H1 (cell line): ENCODE measurements at regions not wholly inside any gene's neighbourhood (a gene's known extent, or its start where the extent isn't known, plus 50 kb on each side); places are given as distances from the start of the nearest gene placed in this dataset.

Source experiments
- CTCF ChIA-PET: fragments of 300-600 bp; sonication (Branson Sonifier 250); formaldehyde crosslinking; loops from one replicate; lab custom pipeline; 2021; ENCODE audit not compliant: partially characterized antibody; lab: Charles Lee
- POLR2A ChIA-PET: fragments of 300-600 bp; sonication (Branson Sonifier 250); formaldehyde crosslinking; loops from one replicate; lab custom pipeline; 2021; ENCODE audit warnings: inconsistent platforms; ENCODE audit not compliant: partially characterized antibody; lab: Charles Lee
- DNase-seq, 2 experiments: peaks; one replicate each; pipeline versions ENCODE4 v3.0.0 to v3.0.0-alpha.2; 2010 to 2022; ENCODE audit warnings: low spot score in 2 of 2, low read depth in 1 of 2, mixed read lengths in 1 of 2
- FAIRE-seq: peaks from 2 replicates; lab custom pipeline; 2011; peaks lifted over from hg19 to GRCh38; lab: Jason Lieb, UNC
- H2AFZ ChIP-seq: 2 replicates; pipeline ENCODE4 v1.8.1; 2012; ENCODE audit warnings: low read length, inconsistent platforms
- H2AK5ac ChIP-seq: 2 replicates; pipeline ENCODE4 v1.6.1; 2013; ENCODE audit warnings: low read depth, low read length
- H2BK120ac ChIP-seq: replicated peaks from 2 replicates; pipeline ENCODE3; 2013; ENCODE audit warnings: low read depth, low read length, inconsistent platforms
- H2BK12ac ChIP-seq: 2 replicates; pipeline ENCODE4 v1.6.1; 2013; ENCODE audit warnings: low read depth, low read length
- H2BK15ac ChIP-seq: 2 replicates; pipeline ENCODE4 v1.6.1; 2013; ENCODE audit warnings: low read length
- H2BK20ac ChIP-seq: 2 replicates; pipeline ENCODE4 v1.6.1; 2013; ENCODE audit warnings: low read length
- H2BK5ac ChIP-seq: 2 replicates; pipeline ENCODE4 v1.6.1; 2013; ENCODE audit warnings: low read depth, low read length
- H3K14ac ChIP-seq: 2 replicates; pipeline ENCODE4 v1.6.1; 2013; ENCODE audit warnings: inconsistent platforms; ENCODE audit not compliant: insufficient read length
- H3K18ac ChIP-seq: 2 replicates; pipeline ENCODE4 v1.6.1; 2013; ENCODE audit warnings: low read length; ENCODE audit errors: extremely low read depth
- H3K23ac ChIP-seq: 2 replicates; pipeline ENCODE4 v1.6.1; 2013; ENCODE audit warnings: inconsistent platforms; ENCODE audit not compliant: insufficient read length
- H3K23me2 ChIP-seq: 2 replicates; pipeline ENCODE4 v1.6.1; 2013; ENCODE audit warnings: low read depth, low read length
- H3K27ac ChIP-seq: 2 replicates; pipeline ENCODE4 v1.6.1; 2011; ENCODE audit warnings: low read depth, low read length, inconsistent platforms
- H3K27me3 ChIP-seq, 4 experiments: replicated peaks in 1 of 4; 1 replicate in 1 of 4; 2 replicates in 3 of 4; pipeline versions ENCODE4 v1.6.1 to v1.8.1; 2011 to 2013; ENCODE audit warnings: low read length in 3 of 4, mild to moderate bottlenecking in 3 of 4, inconsistent platforms in 2 of 4, mixed read lengths in 2 of 4, moderate library complexity in 1 of 4; ENCODE audit not compliant: control insufficient read depth in 3 of 4, insufficient read depth in 3 of 4; ENCODE audit errors: extremely low read depth in 1 of 4
- H3K36me3 ChIP-seq, 4 experiments: 2 replicates each; pipeline versions ENCODE4 v1.6.1 to v1.8.1; 2011 to 2013; ENCODE audit warnings: mild to moderate bottlenecking in 4 of 4, low read length in 3 of 4, moderate library complexity in 2 of 4, control low read depth in 1 of 4, inconsistent platforms in 1 of 4; ENCODE audit not compliant: insufficient read depth in 4 of 4, control insufficient read depth in 2 of 4
- H3K4ac ChIP-seq: replicated peaks from 2 replicates; pipeline ENCODE3; 2013; ENCODE audit warnings: low read length, low read depth, mixed read lengths, inconsistent platforms; ENCODE audit not compliant: insufficient read length
- H3K4me1 ChIP-seq, 4 experiments: replicated peaks in 1 of 4; 1 replicate in 1 of 4; 2 replicates in 3 of 4; pipeline versions ENCODE4 v1.6.1 to v1.8.1; 2011 to 2013; ENCODE audit warnings: low read length in 3 of 4, inconsistent platforms in 2 of 4, mixed read lengths in 1 of 4; ENCODE audit not compliant: insufficient read depth in 4 of 4, control insufficient read depth in 3 of 4
- H3K4me2 ChIP-seq, 2 experiments: 2 replicates each; pipeline versions ENCODE4 v1.6.1 to v1.8.1; 2011 to 2013; ENCODE audit warnings: low read depth in 2 of 2, low read length in 2 of 2, control low read depth in 1 of 2, inconsistent platforms in 1 of 2, mild to moderate bottlenecking in 1 of 2; ENCODE audit not compliant: insufficient read depth in 1 of 2
- H3K4me3 ChIP-seq, 4 experiments: fragments of 200-600, 300-600 bp in 1 of 4; sonication (generic), shearing (Covaris generic), sonication (Bioruptor Twin) in 1 of 4; 2 replicates each; pipeline versions ENCODE4 v1.5.1 to v1.8.1; 2011 to 2016; ENCODE audit warnings: low read length in 4 of 4, low read depth in 3 of 4, control low read depth in 2 of 4, inconsistent platforms in 2 of 4, mild to moderate bottlenecking in 2 of 4, mixed read lengths in 1 of 4, moderate library complexity in 1 of 4; ENCODE audit not compliant: insufficient read depth in 2 of 4; ENCODE audit errors: extremely low read depth in 1 of 4
- H3K56ac ChIP-seq: replicated peaks from 2 replicates; pipeline ENCODE3; 2013; ENCODE audit warnings: low read depth, mild to moderate bottlenecking, mixed read lengths, low read length, inconsistent platforms; ENCODE audit not compliant: insufficient read length
- H3K79me1 ChIP-seq: 2 replicates; pipeline ENCODE4 v1.6.1; 2013; ENCODE audit warnings: low read depth, low read length, control low read depth
- H3K79me2 ChIP-seq, 2 experiments: 2 replicates each; pipeline versions ENCODE4 v1.6.1 to v1.8.1; 2012 to 2013; ENCODE audit warnings: low read length in 2 of 2, mild to moderate bottlenecking in 2 of 2, inconsistent platforms in 1 of 2; ENCODE audit not compliant: insufficient read depth in 2 of 2, control insufficient read depth in 1 of 2
- H3K9ac ChIP-seq, 4 experiments: replicated peaks in 1 of 4; 1 replicate in 1 of 4; 2 replicates in 3 of 4; pipeline versions ENCODE4 v1.6.1 to v1.8.1; 2011 to 2013; ENCODE audit warnings: low read depth in 3 of 4, low read length in 3 of 4, control low read depth in 2 of 4, mild to moderate bottlenecking in 2 of 4, moderate library complexity in 2 of 4, inconsistent platforms in 1 of 4; ENCODE audit errors: extremely low read depth in 1 of 4
- H3K9me3 ChIP-seq, 2 experiments: 2 replicates each; pipeline versions ENCODE4 v1.6.1 to v1.8.1; 2012 to 2013; ENCODE audit warnings: mild to moderate bottlenecking in 2 of 2, moderate library complexity in 2 of 2, control low read depth in 1 of 2, inconsistent platforms in 1 of 2, low read depth in 1 of 2, low read length in 1 of 2, mixed read lengths in 1 of 2; ENCODE audit not compliant: insufficient read depth in 2 of 2
- H4K20me1 ChIP-seq, 2 experiments: replicated peaks in 1 of 2; 2 replicates each; pipeline versions ENCODE3 to v1.8.1; 2011 to 2013; ENCODE audit warnings: inconsistent platforms in 2 of 2, low read length in 2 of 2, mild to moderate bottlenecking in 1 of 2; ENCODE audit not compliant: insufficient read depth in 2 of 2, control insufficient read depth in 1 of 2
- H4K5ac ChIP-seq: 2 replicates; pipeline ENCODE4 v1.6.1; 2013; ENCODE audit warnings: low read length, low read depth, mixed read lengths, inconsistent platforms; ENCODE audit not compliant: insufficient read length
- H4K8ac ChIP-seq: 2 replicates; pipeline ENCODE4 v1.8.0; 2013; ENCODE audit warnings: mild to moderate bottlenecking, moderate library complexity, low read length, inconsistent platforms; ENCODE audit not compliant: insufficient read depth; ENCODE audit errors: extremely low read depth
- H4K91ac ChIP-seq: replicated peaks from 2 replicates; pipeline ENCODE3; 2013; ENCODE audit warnings: low read length, mixed read lengths, inconsistent platforms; ENCODE audit not compliant: insufficient read length
- BCL11A ChIP-seq, 2 experiments: IDR thresholded peaks; one replicate each; pipeline ENCODE4 v1.6.1; 2011; ENCODE audit warnings: low read depth in 2 of 2, low read length in 2 of 2, mild to moderate bottlenecking in 2 of 2
- CBX8 ChIP-seq: fragments of 300-800, 300-1000 bp; sonication (generic); IDR thresholded peaks from 2 replicates; pipeline ENCODE4 v1.7.1; 2016; ENCODE audit warnings: low read depth, low read length, borderline replicate concordance
- CTCF ChIP-seq, 3 experiments: IDR thresholded peaks; 1 replicate in 2 of 3; 2 replicates in 1 of 3; pipeline versions ENCODE4 v1.5.1 to v1.6.1; 2011; ENCODE audit warnings: low read length in 3 of 3, mild to moderate bottlenecking in 3 of 3, inconsistent platforms in 2 of 3, low read depth in 1 of 3, moderate library complexity in 1 of 3; ENCODE audit not compliant: insufficient read depth in 1 of 3; ENCODE audit errors: control extremely low read depth in 1 of 3
- EZH2 ChIP-seq: fragments of 200-600 bp; sonication (generic); IDR thresholded peaks from 2 replicates; pipeline ENCODE4 v1.7.1; 2012; ENCODE audit warnings: low read depth, mild to moderate bottlenecking, moderate library complexity, low read length, inconsistent platforms; ENCODE audit not compliant: severe bottlenecking
- KDM5A ChIP-seq: fragments of 200-600 bp; IDR thresholded peaks from 2 replicates; pipeline ENCODE4 v1.7.1; 2012; ENCODE audit warnings: mild to moderate bottlenecking, low read length, inconsistent platforms, mixed read lengths
- MAFK ChIP-seq: IDR thresholded peaks from 2 replicates; pipeline ENCODE4 v1.6.1; 2012; ENCODE audit warnings: low read depth, mild to moderate bottlenecking, improper control_type of control experiment, low read length
- NRF1 ChIP-seq: IDR thresholded peaks from 2 replicates; pipeline ENCODE4 v1.6.1; 2011; ENCODE audit warnings: mild to moderate bottlenecking, low read depth, low read length, improper control_type of control experiment
- PHF8 ChIP-seq: fragments of 200-600 bp; sonication (generic); conservative IDR thresholded peaks from 2 replicates; pipeline ENCODE4 v1.7.1; 2012; ENCODE audit warnings: low read depth, mild to moderate bottlenecking, inconsistent platforms, low read length, moderate library complexity
- POLR2A ChIP-seq, 2 experiments: IDR thresholded peaks; 1 replicate in 1 of 2; 2 replicates in 1 of 2; pipeline ENCODE4 v1.6.1; 2011; ENCODE audit warnings: low read depth in 2 of 2, low read length in 2 of 2, mild to moderate bottlenecking in 2 of 2; ENCODE audit errors: control extremely low read depth in 1 of 2
- RXRA ChIP-seq: IDR thresholded peaks from 2 replicates; pipeline ENCODE4 v1.6.1; 2011; ENCODE audit warnings: low read depth, mild to moderate bottlenecking, low read length, moderate library complexity; ENCODE audit not compliant: insufficient read depth
- SIX5 ChIP-seq: IDR thresholded peaks from 2 replicates; pipeline ENCODE4 v1.6.1; 2011; ENCODE audit warnings: mild to moderate bottlenecking, low read depth, low read length
- TEAD4 ChIP-seq: IDR thresholded peaks from 2 replicates; pipeline ENCODE4 v1.6.1; 2012; ENCODE audit warnings: low read depth, low read length, inconsistent platforms, mixed read lengths
- ZNF274 ChIP-seq: IDR thresholded peaks from 2 replicates; pipeline ENCODE4 v1.7.0; 2012; ENCODE audit warnings: low read length, borderline replicate concordance; ENCODE audit errors: extremely low read depth
- WGBS, 2 experiments: shearing (Covaris generic) in 1 of 2; methylation state at CpG; one replicate each; pipeline versions ENCODE4 v1.1.6 to v1.1.7; 2013 to 2015; ENCODE audit warnings: low lambda C conversion rate in 2 of 2, mixed read lengths in 2 of 2, inconsistent platforms in 1 of 2, low coverage in 1 of 2, missing lambda C conversion rate in 1 of 2; ENCODE audit not compliant: insufficient replicate concordance in 2 of 2, insufficient coverage in 1 of 2, insufficient read length in 1 of 2; ENCODE audit errors: extremely low coverage in 1 of 2, missing lambda C conversion rate in 1 of 2; 5-methylcytosine and 5-hydroxymethylcytosine counted together

- H3K79me2 ChIP-seq = no peaks in the 10 kb centered on the region
- no peak overlapping the region for H2BK12ac ChIP-seq
- H3K4me1 ChIP-seq = peaks cover 0 to 14% (median 7%) of the 10 kb centered on the region in 4 experiments; a peak in 3 of 7 replicates
- H3K9ac ChIP-seq = no peak overlapping the region
- H3K18ac ChIP-seq = no peak overlapping the region
- no peak overlapping the region for H2BK5ac ChIP-seq
- H3K56ac ChIP-seq = no peak overlapping the region
- no peak overlapping the region for H3K27ac ChIP-seq
- H3K23me2 ChIP-seq = no peaks in the 10 kb centered on the region; the same call in 1 of the 2 replicates
- no peak overlapping the region for H3K4me2 ChIP-seq
- no peak overlapping the region for H2BK15ac ChIP-seq
- H2BK20ac ChIP-seq = no peak overlapping the region
- no peaks in the 10 kb centered on the region for H3K79me1 ChIP-seq
- no peaks in the 10 kb centered on the region for H3K36me3 ChIP-seq
- POLR2A ChIA-PET = no interaction called here
- H3K27me3 ChIP-seq = no peaks in the 10 kb centered on the region
- DNase-seq (no peak), FAIRE-seq (no peak)
- no peak overlapping the region for H4K91ac ChIP-seq
- CTCF ChIA-PET = interaction anchor here (0.7 kb wide), 1 partner anchor 14 kb away, joined by 4 read pairs; no protein-coding TSS in a partner anchor
- H3K9me3 ChIP-seq = no peaks in the 10 kb centered on the region
- no peak overlapping the region for H4K8ac ChIP-seq
- H3K4ac ChIP-seq = no peak overlapping the region
- H4K5ac ChIP-seq = no peak overlapping the region
- no peaks in the 10 kb centered on the region for H4K20me1 ChIP-seq
- no peak overlapping the region for H2AK5ac ChIP-seq
- no peak overlapping the region for H2BK120ac ChIP-seq
- WGBS, 2 experiments = 93% methylated on average over 16 of the region's 16 CpGs; no CpG with 5 or more reads in 1 of the 2 experiments
- H3K23ac ChIP-seq = no peak overlapping the region
- no peak overlapping the region for H3K4me3 ChIP-seq
- H2AFZ ChIP-seq = no peak overlapping the region
- H3K14ac ChIP-seq = no peak overlapping the region
- no peak for TF ChIP-seq TEAD4
- no peak for TF ChIP-seq MAFK
- no peak for TF ChIP-seq BCL11A (IDR thresholded peaks at IDR 0.05; ENCODE audit: low read depth in 2 of 2, low read length in 2 of 2)
- no peak for TF ChIP-seq SIX5
- TF ChIP-seq POLR2A (IDR thresholded peaks at IDR 0.05; ENCODE audit: control extremely low read depth in 1 of 2, low read depth in 2 of 2, low read length in 2 of 2) = no peak
- TF ChIP-seq EZH2 = no peak
- no peak for TF ChIP-seq PHF8
- TF ChIP-seq NRF1 = no peak
- no peak for TF ChIP-seq RXRA
- no peak for TF ChIP-seq KDM5A
- no peak for TF ChIP-seq CTCF (IDR thresholded peaks at IDR 0.05; ENCODE audit: control extremely low read depth in 1 of 3, insufficient read depth in 1 of 3, low read depth in 1 of 3, low read length in 3 of 3)
- no peak for TF ChIP-seq ZNF274
- no peak for TF ChIP-seq CBX8
Observed at GRCh38 chr5:86884608-86885007, 266.9 kb downstream of the COX7C start.
